ENCODE measurements at regions not wholly inside any gene's neighbourhood (a gene's known extent, or its start where the extent isn't known, plus 50 kb on each side); places are given as distances from the start of the nearest gene placed in this dataset.
A peak's percentile ranks its signal among the peaks of the same experiment; 100 is the strongest.
"Not testable (repeated sequence)": the region's sequence is repeated elsewhere in the genome, so short reads cannot be mapped to it uniquely, and the experiment has no call there.

GRCh38 chr11:81569999-81570398, 1163.7 kb downstream of the FAM181B start:
- DNase-seq (ENCODE audit: low spot score) = no peak

GRCh38 chr11:81568918-81569317, 1164.7 kb downstream of the FAM181B start:
- DNase-seq (ENCODE audit: low spot score) = no peak

- DNase-seq (ENCODE audit: low spot score) = no peak
Observed at GRCh38 chr11:81548123-81548522, 1185.5 kb downstream of the FAM181B start.

- DNase-seq (ENCODE audit: low spot score) = not testable (repeated sequence)
Observed at GRCh38 chr11:81539806-81540205, 1193.9 kb downstream of the FAM181B start.

GRCh38 chr11:81515566-81515965, 1218.1 kb downstream of the FAM181B start:
- no peak for DNase-seq (ENCODE audit: low spot score)

GRCh38 chr11:81497202-81497804, 1236.4 kb downstream of the FAM181B start:
- peak; percentile 9 for DNase-seq (ENCODE audit: low spot score)

GRCh38 chr11:81496601-81497000, 1237.1 kb downstream of the FAM181B start:
- DNase-seq (ENCODE audit: low spot score) = no peak

GRCh38 chr11:81495699-81496292, 1237.9 kb downstream of the FAM181B start:
- DNase-seq (ENCODE audit: low spot score) = no peak

- DNase-seq (ENCODE audit: low spot score) = no peak
Observed at GRCh38 chr11:81494431-81494830, 1239.2 kb downstream of the FAM181B start.

GRCh38 chr11:81492923-81493445, 1240.7 kb downstream of the FAM181B start:
- DNase-seq (ENCODE audit: low spot score) = no peak

GRCh38 chr11:81487109-81487508, 1246.6 kb downstream of the FAM181B start:
- no peak for DNase-seq (ENCODE audit: low spot score)

- no peak for DNase-seq (ENCODE audit: low spot score)
Observed at GRCh38 chr11:81484196-81484595, 1249.5 kb downstream of the FAM181B start.

- DNase-seq (ENCODE audit: low spot score) = no peak
Observed at GRCh38 chr11:81477277-81477676, 1256.4 kb downstream of the FAM181B start.

GRCh38 chr11:81476345-81476744, 1257.3 kb downstream of the FAM181B start:
- DNase-seq (ENCODE audit: low spot score) = no peak

GRCh38 chr11:81472646-81473045, 1261.0 kb downstream of the FAM181B start:
- no peak for DNase-seq (ENCODE audit: low spot score)

GRCh38 chr11:81470446-81470845, 1263.2 kb downstream of the FAM181B start:
- no peak for DNase-seq (ENCODE audit: low spot score)

- DNase-seq (ENCODE audit: low spot score) = no peak
Observed at GRCh38 chr11:81459766-81460306, 1273.8 kb downstream of the FAM181B start.

GRCh38 chr11:81449588-81450156, 1284.0 kb downstream of the FAM181B start:
- DNase-seq (ENCODE audit: low spot score) = no peak

GRCh38 chr11:81444297-81444696, 1289.4 kb downstream of the FAM181B start:
- DNase-seq (ENCODE audit: low spot score) = no peak

GRCh38 chr11:81432333-81432732, 1301.3 kb downstream of the FAM181B start:
- no peak for DNase-seq (ENCODE audit: low spot score)

- no peak for DNase-seq (ENCODE audit: low spot score)
Observed at GRCh38 chr11:81424822-81425221, 1308.8 kb downstream of the FAM181B start.

GRCh38 chr11:81422402-81422801, 1311.3 kb downstream of the FAM181B start:
- DNase-seq (ENCODE audit: low spot score) = no peak

GRCh38 chr11:81421251-81421860, 1312.3 kb downstream of the FAM181B start:
- DNase-seq (ENCODE audit: low spot score) = no peak
